OCI-LY7 (cell line): ENCODE measurements at regions not wholly inside any gene's neighbourhood (a gene's known extent, or its start where the extent isn't known, plus 50 kb on each side); places are given as distances from the start of the nearest gene placed in this dataset.

ENCODE experiments used
- BruUV-seq: library from RNA; stranded (reverse); fragments of 400-500 nt; replicated peaks from 2 replicates; lab custom pipeline; 2021; lab: Mats Ljungman, UMichigan
- CTCF ChIA-PET: fragments of 300-600 bp; sonication (Branson Sonifier 250); formaldehyde crosslinking; loops from one replicate; lab custom pipeline; 2022; ENCODE audit warnings: antibody characterized with exemption; ENCODE audit not compliant: unreplicated experiment; lab: Charles Lee
- POLR2A ChIA-PET: fragments of 300-600 bp; sonication (Branson Sonifier 250); formaldehyde crosslinking; loops from one replicate; lab custom pipeline; 2022; ENCODE audit warnings: antibody characterized with exemption; lab: Charles Lee
- DNase-seq: peaks from one replicate; pipeline ENCODE4 v3.0.0-alpha.2; 2015; ENCODE audit warnings: low spot score
- H2AFZ ChIP-seq: fragments of 200-600 bp; sonication (generic), shearing (Covaris generic); 2 replicates; pipeline ENCODE4 v1.6.1; 2014; ENCODE audit warnings: mild to moderate bottlenecking, antibody characterized with exemption, low read length, moderate library complexity
- H3K27ac ChIP-seq: fragments of 200-600 bp; sonication (generic); 2 replicates; pipeline ENCODE4 v1.5.1; 2014; ENCODE audit warnings: mixed run types, low read depth, mild to moderate bottlenecking, moderate library complexity, low read length, inconsistent platforms; ENCODE audit not compliant: poor library complexity, severe bottlenecking
- H3K36me3 ChIP-seq: fragments of 200-600 bp; sonication (generic); 2 replicates; pipeline ENCODE4 v1.6.1; 2014; ENCODE audit warnings: mild to moderate bottlenecking, antibody characterized with exemption, low read length, moderate library complexity, mixed read lengths; ENCODE audit not compliant: insufficient read depth
- H3K4me1 ChIP-seq: fragments of 200-600 bp; sonication (generic); 2 replicates; pipeline ENCODE4 v1.5.1; 2014; ENCODE audit warnings: mild to moderate bottlenecking, low read length; ENCODE audit not compliant: insufficient read depth, poor library complexity, severe bottlenecking
- H3K4me2 ChIP-seq: fragments of 200-600 bp; sonication (generic); 2 replicates; pipeline ENCODE4 v1.6.1; 2014; ENCODE audit warnings: mild to moderate bottlenecking, low read length
- H3K4me3 ChIP-seq: fragments of 200-600 bp; sonication (generic); 2 replicates; pipeline ENCODE4 v1.5.1; 2014; ENCODE audit warnings: mild to moderate bottlenecking, low read depth, low read length; ENCODE audit not compliant: poor library complexity, severe bottlenecking
- H3K79me2 ChIP-seq: fragments of 200-600 bp; sonication (generic); 2 replicates; pipeline ENCODE4 v1.6.1; 2016; ENCODE audit warnings: low read depth, mild to moderate bottlenecking, low read length, moderate library complexity, mixed read lengths; ENCODE audit not compliant: insufficient read depth
- H3K9me2 ChIP-seq: fragments of 200-600 bp; sonication (generic); 2 replicates; pipeline ENCODE4 v1.6.1; 2016; ENCODE audit warnings: mild to moderate bottlenecking, low read length, mixed read lengths; ENCODE audit not compliant: insufficient read depth
- H3K9me3 ChIP-seq: fragments of 200-600 bp; sonication (generic); 2 replicates; pipeline ENCODE4 v1.6.1; 2014; ENCODE audit warnings: mild to moderate bottlenecking, mixed run types, low read length, mixed read lengths
- H4K20me1 ChIP-seq: fragments of 200-600 bp; sonication (generic); 2 replicates; pipeline ENCODE4 v1.6.1; 2014; ENCODE audit warnings: mild to moderate bottlenecking, antibody characterized with exemption, low read length, moderate library complexity, mixed read lengths; ENCODE audit not compliant: insufficient read depth
- CTCF ChIP-seq: fragments of 200-600 bp; sonication (generic); conservative IDR thresholded peaks from 2 replicates; pipeline ENCODE4 v1.5.1; 2014; ENCODE audit warnings: mild to moderate bottlenecking, antibody characterized with exemption, low read length, moderate library complexity, mixed read lengths
- EZH2phosphoT487 ChIP-seq: fragments of 200-600 bp; sonication (generic); IDR thresholded peaks from 2 replicates; pipeline ENCODE4 v1.6.1; 2018; ENCODE audit warnings: low read depth, borderline replicate concordance, mild to moderate bottlenecking, mixed run types, antibody characterized with exemption, low read length, moderate library complexity, mixed read lengths
- intact Hi-C: fragments of 100-400 bp; cut with micrococcal nuclease; formaldehyde crosslinking; loops from one replicate; pipeline ENCODE4 v1.10.0; 2022; ENCODE audit not compliant: unreplicated experiment

GRCh38 chr5:97839341-97840086, 656.5 kb upstream of the RIOK2 start:
- no peak overlapping the region for H3K27ac ChIP-seq
- H3K4me3 ChIP-seq = no peak overlapping the region
- BruUV-seq = no TSS peak
- H3K79me2 ChIP-seq = no peaks in the 10 kb centered on the region
- H3K9me2 ChIP-seq = no peaks in the 10 kb centered on the region
- H2AFZ ChIP-seq = no peak overlapping the region
- TF ChIP-seq EZH2phosphoT487 = no peak
- no peak for TF ChIP-seq CTCF
- POLR2A ChIA-PET = no interaction called here
- no peaks in the 10 kb centered on the region for H3K36me3 ChIP-seq
- no peaks in the 10 kb centered on the region for H4K20me1 ChIP-seq
- CTCF ChIA-PET = no interaction called here
- intact Hi-C loops = no loop called here
- DNase-seq = no peak
- no peaks in the 10 kb centered on the region for H3K9me3 ChIP-seq
- H3K4me2 ChIP-seq = no peak overlapping the region
- no peaks in the 10 kb centered on the region for H3K4me1 ChIP-seq

GRCh38 chr5:97840643-97841042, 657.6 kb upstream of the RIOK2 start:
- Histone ChIP-seq H3K4me3 (no peak overlapping the region), H3K27ac (no peak overlapping the region), H3K9me2 (no peaks in the 10 kb centered on the region), H3K9me3 (no peaks in the 10 kb centered on the region), H3K79me2 (no peaks in the 10 kb centered on the region), H2AFZ (no peak overlapping the region), H3K4me2 (no peak overlapping the region), H3K4me1 (no peaks in the 10 kb centered on the region), H4K20me1 (no peaks in the 10 kb centered on the region), H3K36me3 (no peaks in the 10 kb centered on the region)
- DNase-seq = no peak
- TF ChIP-seq CTCF (no peak), EZH2phosphoT487 (no peak)
- intact Hi-C loops = no loop called here
- BruUV-seq = no TSS peak
- POLR2A ChIA-PET = no interaction called here
- CTCF ChIA-PET = no interaction called here

GRCh38 chr5:97842687-97843086, 659.6 kb upstream of the RIOK2 start:
- CTCF ChIA-PET = no interaction called here
- H3K4me3 ChIP-seq = no peak overlapping the region
- no peaks in the 10 kb centered on the region for H3K9me3 ChIP-seq
- no peak for DNase-seq
- POLR2A ChIA-PET = interaction anchor here (0.5 kb wide), 1 partner anchor 28 kb away, joined by 4 read pairs; no protein-coding TSS in a partner anchor
- no TSS peak for BruUV-seq
- no peaks in the 10 kb centered on the region for H3K79me2 ChIP-seq
- H3K36me3 ChIP-seq = no peaks in the 10 kb centered on the region
- H3K4me2 ChIP-seq = no peak overlapping the region
- no peak overlapping the region for H2AFZ ChIP-seq
- intact Hi-C loops = no loop called here
- TF ChIP-seq CTCF = no peak
- TF ChIP-seq EZH2phosphoT487 = no peak
- H3K4me1 ChIP-seq = no peaks in the 10 kb centered on the region
- H3K27ac ChIP-seq = no peak overlapping the region
- H3K9me2 ChIP-seq = no peaks in the 10 kb centered on the region
- H4K20me1 ChIP-seq = no peaks in the 10 kb centered on the region
